ENCODE measurements at regions not wholly inside any gene's neighbourhood (a gene's known extent, or its start where the extent isn't known, plus 50 kb on each side); places are given as distances from the start of the nearest gene placed in this dataset.
"Not testable (repeated sequence)": the region's sequence is repeated elsewhere in the genome, so short reads cannot be mapped to it uniquely, and the experiment has no call there.

- DNase-seq (ENCODE audit: low read depth) = no peak
Observed at GRCh38 chr2:167361426-167361825, 473.1 kb downstream of the XIRP2 start.

DNA sequence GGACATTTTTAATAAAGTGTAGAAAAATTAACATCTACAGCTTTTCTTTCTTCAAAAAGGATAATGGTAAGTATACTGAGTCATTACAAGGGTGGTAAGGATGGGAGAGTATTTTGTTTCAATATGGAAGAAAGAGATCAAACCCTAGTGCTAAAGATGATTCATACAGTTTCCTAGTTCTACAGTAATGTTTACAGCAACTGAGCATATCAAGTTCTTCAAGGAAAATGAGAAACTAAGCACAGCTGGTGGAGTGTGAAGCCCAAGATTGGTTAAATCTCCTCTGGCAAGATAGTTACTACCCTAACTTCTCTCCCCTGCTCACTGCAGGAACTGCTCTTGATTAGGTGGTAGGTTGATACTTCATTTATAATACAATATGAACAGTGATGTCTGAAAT is 467.5 kb downstream of the XIRP2 start:
- peak; percentile 26 for DNase-seq (ENCODE audit: low read depth)

GRCh38 chr2:167353605-167354280 is 465.5 kb downstream of the XIRP2 start:
- no peak for DNase-seq (ENCODE audit: low read depth)

- DNase-seq (ENCODE audit: low read depth) = peak; percentile 80
Observed at GRCh38 chr2:167345559-167345958, 457.3 kb downstream of the XIRP2 start.

GRCh38 chr2:167342769-167343168 is 454.5 kb downstream of the XIRP2 start:
- peak; percentile 18 for DNase-seq (ENCODE audit: low read depth)

- DNase-seq (ENCODE audit: low read depth) = no peak
Observed at GRCh38 chr2:167340322-167340721, 452.0 kb downstream of the XIRP2 start.

DNA sequence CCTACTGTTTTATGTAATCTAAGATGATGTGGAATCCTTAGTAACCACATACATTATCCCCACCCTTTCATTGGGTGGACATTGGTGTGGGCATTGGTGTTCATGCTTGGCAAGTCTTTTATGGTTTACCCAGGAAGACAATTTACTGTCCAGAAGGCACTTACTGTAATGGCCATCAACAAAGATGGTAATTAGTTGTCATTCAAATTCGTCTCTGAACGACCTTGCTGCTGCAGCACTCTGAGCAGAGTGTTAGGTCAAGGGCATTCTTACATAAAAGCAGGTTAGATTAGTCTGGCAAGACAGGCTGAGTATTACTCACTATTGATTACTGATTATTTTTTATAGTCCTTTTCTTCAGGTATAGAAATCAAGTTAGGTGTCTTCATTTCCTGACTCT is 447.9 kb downstream of the XIRP2 start:
- DNase-seq (ENCODE audit: low read depth) = no peak

DNA sequence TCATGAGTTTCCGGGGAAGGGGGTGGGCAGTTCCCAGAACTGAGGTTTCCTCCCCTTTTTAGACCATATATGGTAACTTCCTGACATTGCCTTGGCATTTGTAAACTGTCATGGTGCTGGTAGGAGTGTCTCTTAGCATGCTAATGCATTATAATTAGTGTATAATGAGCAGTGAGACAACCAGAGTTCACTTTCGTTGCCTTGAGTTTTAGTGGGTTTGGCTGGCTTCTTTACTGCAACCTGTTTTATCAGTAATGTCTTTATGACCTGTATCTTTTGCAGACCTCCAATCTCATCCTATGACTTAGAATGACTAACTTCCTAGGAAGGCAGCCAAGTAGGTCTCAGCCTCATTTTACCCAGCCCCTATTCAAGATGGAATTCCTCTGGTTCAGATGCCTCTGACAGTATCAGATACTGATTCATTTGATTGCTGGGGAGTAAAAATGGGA is 447.3 kb downstream of the XIRP2 start:
- DNase-seq (ENCODE audit: low read depth) = peak; percentile 46

DNA sequence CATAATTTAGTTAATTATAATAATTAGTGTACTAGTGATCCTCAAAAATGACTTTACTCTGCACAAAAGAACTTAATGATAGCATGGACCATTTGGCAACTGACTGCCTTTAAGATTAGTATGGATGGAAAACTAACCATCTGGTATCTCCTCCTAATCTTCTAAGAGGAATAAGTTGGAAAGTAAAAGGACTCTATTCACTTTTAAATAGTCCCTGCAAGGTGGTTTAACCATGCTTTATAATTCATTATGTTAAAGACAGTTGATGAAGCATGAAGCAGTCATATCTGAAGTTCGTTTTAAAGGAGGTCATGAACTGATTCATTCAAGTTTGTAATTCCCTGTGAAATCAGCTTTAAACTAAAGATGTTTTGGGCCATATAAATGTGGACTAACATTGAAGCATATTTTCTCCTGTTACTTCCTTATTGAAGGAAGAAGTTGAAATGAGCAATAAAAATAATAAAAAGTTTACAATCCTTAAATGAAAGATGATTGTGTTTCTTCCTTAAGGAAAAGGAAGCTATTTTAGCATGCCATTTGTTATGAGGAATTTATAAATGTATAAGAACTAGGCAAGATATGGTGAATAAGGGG is 446.0 kb downstream of the XIRP2 start:
- DNase-seq (ENCODE audit: low read depth) = no peak

GRCh38 chr2:167333245-167333644 is 445.0 kb downstream of the XIRP2 start:
- peak; percentile 3 for DNase-seq (ENCODE audit: low read depth)

DNA sequence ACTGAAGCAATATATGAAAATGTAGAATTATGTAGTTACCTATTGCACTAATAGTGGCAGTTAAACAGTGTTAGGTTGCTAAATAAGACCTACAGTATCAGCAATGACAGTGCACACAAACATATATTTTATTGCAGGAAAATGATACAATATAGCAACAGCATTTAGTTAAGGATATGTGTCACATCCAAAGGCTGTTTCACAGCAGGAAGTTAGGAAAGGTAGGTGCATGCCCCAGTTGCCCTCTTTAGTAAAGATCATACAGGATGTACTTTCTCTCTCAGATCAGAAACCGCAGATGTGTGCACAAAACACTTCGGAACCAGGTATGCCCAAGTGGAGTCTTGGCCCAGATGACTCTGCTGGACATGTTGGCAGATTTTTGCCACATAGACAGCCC is 444.1 kb downstream of the XIRP2 start:
- DNase-seq (ENCODE audit: low read depth) = no peak

DNA sequence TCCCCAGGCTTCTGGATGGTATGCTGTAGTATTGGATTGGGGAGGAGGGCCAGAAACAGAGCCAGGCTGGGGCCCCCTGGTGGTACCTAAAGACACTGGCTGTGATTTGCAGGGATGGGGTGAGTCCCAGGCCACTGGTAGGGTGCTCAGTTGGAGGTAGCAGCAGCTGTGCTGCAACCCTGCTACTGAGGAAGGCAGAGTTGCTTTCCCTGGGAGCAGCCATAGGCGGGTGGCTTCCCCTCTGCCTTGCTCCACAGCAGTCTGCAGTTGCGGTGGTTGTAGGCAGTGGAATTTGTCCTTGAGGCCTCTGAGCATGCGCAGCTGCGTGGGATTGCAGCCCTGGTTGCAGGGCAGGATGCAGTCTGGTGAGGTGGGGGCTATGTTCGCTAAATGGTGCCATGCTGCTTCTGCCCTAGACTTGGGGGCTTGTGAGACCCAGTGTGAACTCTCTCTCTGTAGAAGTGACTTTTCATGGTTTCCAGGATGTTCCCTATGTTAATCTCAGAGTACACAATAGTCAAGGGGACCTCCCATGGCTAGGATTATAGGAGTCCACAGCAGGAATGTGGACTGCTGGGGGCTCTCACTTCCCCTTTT is 443.5 kb downstream of the XIRP2 start:
- no peak for DNase-seq (ENCODE audit: low read depth)

DNA sequence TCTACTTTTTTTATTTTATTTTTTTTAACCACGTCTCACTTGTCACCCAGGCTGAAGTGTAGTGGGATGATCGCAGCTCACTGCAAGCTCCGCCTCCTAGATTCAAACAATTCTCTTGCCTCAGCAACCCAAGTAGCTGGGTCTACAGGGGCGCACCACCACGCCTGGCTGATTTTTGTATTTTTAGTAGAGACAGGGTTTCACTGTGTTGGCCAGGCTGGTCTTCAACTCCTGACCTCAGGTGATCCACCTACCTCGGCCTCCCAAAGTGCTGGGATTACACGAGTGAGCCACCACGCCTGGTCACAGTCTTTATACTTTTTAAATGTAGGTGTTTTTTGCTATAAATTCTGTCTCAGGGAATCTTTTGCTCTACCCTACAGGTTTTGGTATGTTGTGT is 440.5 kb downstream of the XIRP2 start:
- DNase-seq (ENCODE audit: low read depth) = not testable (repeated sequence)

GRCh38 chr2:167322795-167323194 is 434.5 kb downstream of the XIRP2 start:
- DNase-seq (ENCODE audit: low read depth) = no peak

GRCh38 chr2:167318581-167318980 is 430.3 kb downstream of the XIRP2 start:
- no peak for DNase-seq (ENCODE audit: low read depth)

GRCh38 chr2:167310442-167310841 is 422.2 kb downstream of the XIRP2 start:
- no peak for DNase-seq (ENCODE audit: low read depth)

Data from renal cortical epithelial cell (primary cell).